Fibroblast of the aortic adventitia (primary cell): ENCODE measurements at regions not wholly inside any gene's neighbourhood (a gene's known extent, or its start where the extent isn't known, plus 50 kb on each side); places are given as distances from the start of the nearest gene placed in this dataset.

Source experiments
- DNase-seq: peaks from one replicate; pipeline ENCODE4 v3.0.0-alpha.2; 2010; ENCODE audit warnings: low read depth
- H3K4me3 ChIP-seq: 2 replicates; pipeline ENCODE4 v1.5.1; 2011; ENCODE audit warnings: low read depth, mild to moderate bottlenecking, control low read depth, low read length, moderate library complexity
- CTCF ChIP-seq: IDR thresholded peaks from 2 replicates; pipeline ENCODE4 v1.5.1; 2011; ENCODE audit warnings: mild to moderate bottlenecking, low read length, control low read depth, inconsistent platforms; ENCODE audit not compliant: insufficient read depth

- TF ChIP-seq CTCF, result no peak
- no peak overlapping the region for H3K4me3 ChIP-seq
- no peak for DNase-seq
Measured at GRCh38 chr15:62616746-62617145, 425.8 kb upstream of the TPM1 start.

- H3K4me3 ChIP-seq, result no peak overlapping the region
- no peak for TF ChIP-seq CTCF
- DNase-seq, result no peak
Measured at GRCh38 chr15:62617741-62618140, 424.8 kb upstream of the TPM1 start.

- peak; percentile 72 for TF ChIP-seq CTCF
- peak; percentile 83 for DNase-seq
- H3K4me3 ChIP-seq, result no peak overlapping the region
Measured at GRCh38 chr15:62618432-62618831, 424.1 kb upstream of the TPM1 start.

- no peak for TF ChIP-seq CTCF
- no peak overlapping the region for H3K4me3 ChIP-seq
- peak; percentile 19 for DNase-seq
Measured at GRCh38 chr15:62618846-62619504, 423.6 kb upstream of the TPM1 start.

GRCh38 chr15:62619526-62619925 is 423.0 kb upstream of the TPM1 start:
- no peak overlapping the region for H3K4me3 ChIP-seq
- DNase-seq, result peak; percentile 34
- TF ChIP-seq CTCF, result no peak

- no peak for DNase-seq
- no peak for TF ChIP-seq CTCF
- no peak overlapping the region for H3K4me3 ChIP-seq
Measured at GRCh38 chr15:62622775-62623174, 419.8 kb upstream of the TPM1 start.

GRCh38 chr15:62624547-62625378 is 417.8 kb upstream of the TPM1 start:
- no peak for TF ChIP-seq CTCF
- DNase-seq, result peak; percentile 63
- H3K4me3 ChIP-seq, result peak overlapping the region; percentile 44
